MM.1S (cell line): ENCODE measurements at regions not wholly inside any gene's neighbourhood (a gene's known extent, or its start where the extent isn't known, plus 50 kb on each side); places are given as distances from the start of the nearest gene placed in this dataset.

Experiments
- DNase-seq: peaks from one replicate; pipeline ENCODE4 v3.0.0-alpha.2; 2015
- H2AFZ ChIP-seq: fragments of 300-600 bp; sonication (generic); 2 replicates; pipeline ENCODE4 v1.6.0; 2016; ENCODE audit warnings: antibody characterized with exemption, low read length
- H3F3A ChIP-seq: fragments of 300-600 bp; sonication (generic); 2 replicates; pipeline ENCODE4 v1.6.1; 2016; ENCODE audit warnings: mild to moderate bottlenecking, antibody characterized with exemption, low read length, moderate library complexity, mixed read lengths; ENCODE audit not compliant: insufficient read depth
- H3K27ac ChIP-seq: fragments of 300-600 bp; sonication (generic); 2 replicates; pipeline ENCODE4 v1.5.1; 2016; ENCODE audit warnings: mild to moderate bottlenecking, low read length
- H3K27me3 ChIP-seq: fragments of 300-600 bp; sonication (generic); replicated peaks from 2 replicates; pipeline ENCODE4 v1.6.0; 2016; ENCODE audit warnings: low read length; ENCODE audit not compliant: insufficient read depth
- H3K36me3 ChIP-seq: fragments of 300-600 bp; sonication (generic); replicated peaks from 2 replicates; pipeline ENCODE4 v1.6.1; 2016; ENCODE audit warnings: mild to moderate bottlenecking, low read length, mixed read lengths; ENCODE audit not compliant: insufficient read depth
- H3K4me1 ChIP-seq: fragments of 300-600 bp; sonication (generic); 2 replicates; pipeline ENCODE4 v1.6.1; 2016; ENCODE audit warnings: low read length, mixed read lengths
- H3K4me2 ChIP-seq: fragments of 300-600 bp; sonication (generic); 2 replicates; pipeline ENCODE4 v1.6.0; 2016; ENCODE audit warnings: low read depth, low read length
- H3K4me3 ChIP-seq: fragments of 300-600 bp; sonication (generic); 2 replicates; pipeline ENCODE4 v1.5.1; 2016; ENCODE audit warnings: low read length, mixed read lengths
- H3K79me2 ChIP-seq: fragments of 300-600 bp; sonication (generic); 2 replicates; pipeline ENCODE4 v1.6.1; 2016; ENCODE audit warnings: mixed run types, low read length, mixed read lengths
- H3K9ac ChIP-seq: fragments of 300-600 bp; sonication (generic); 2 replicates; pipeline ENCODE4 v1.6.1; 2016; ENCODE audit warnings: low read length, mixed read lengths
- H3K9me2 ChIP-seq: fragments of 300-600 bp; sonication (generic); replicated peaks from 2 replicates; pipeline ENCODE4 v1.6.1; 2016; ENCODE audit warnings: mild to moderate bottlenecking, low read length, mixed read lengths; ENCODE audit not compliant: insufficient read depth
- H3K9me3 ChIP-seq: fragments of 300-600 bp; sonication (generic); replicated peaks from 2 replicates; pipeline ENCODE4 v1.6.1; 2016; ENCODE audit warnings: mild to moderate bottlenecking, low read length, mixed read lengths; ENCODE audit not compliant: insufficient read depth
- H4K20me1 ChIP-seq: fragments of 300-600 bp; sonication (generic); 2 replicates; pipeline ENCODE4 v1.6.1; 2016; ENCODE audit warnings: mild to moderate bottlenecking, low read length, moderate library complexity, mixed read lengths; ENCODE audit not compliant: insufficient read depth
- EZH2 ChIP-seq: fragments of 300-600 bp; sonication (generic); optimal IDR thresholded peaks from 2 replicates; pipeline ENCODE3; 2017; ENCODE audit warnings: low read depth, mild to moderate bottlenecking, antibody characterized with exemption, low read length, mixed read lengths
- EZH2phosphoT487 ChIP-seq: fragments of 300-600 bp; sonication (generic); IDR thresholded peaks from 2 replicates; pipeline ENCODE4 v1.6.1; 2018; ENCODE audit warnings: antibody characterized with exemption, low read length
- TF ChIP-seq, protein P1 (sequence below): fragments of 300-600 bp; sonication (generic); IDR thresholded peaks from 2 replicates; pipeline ENCODE4 v1.5.1; 2016; ENCODE audit warnings: antibody characterized with exemption, low read length, mixed read lengths

DNA sequence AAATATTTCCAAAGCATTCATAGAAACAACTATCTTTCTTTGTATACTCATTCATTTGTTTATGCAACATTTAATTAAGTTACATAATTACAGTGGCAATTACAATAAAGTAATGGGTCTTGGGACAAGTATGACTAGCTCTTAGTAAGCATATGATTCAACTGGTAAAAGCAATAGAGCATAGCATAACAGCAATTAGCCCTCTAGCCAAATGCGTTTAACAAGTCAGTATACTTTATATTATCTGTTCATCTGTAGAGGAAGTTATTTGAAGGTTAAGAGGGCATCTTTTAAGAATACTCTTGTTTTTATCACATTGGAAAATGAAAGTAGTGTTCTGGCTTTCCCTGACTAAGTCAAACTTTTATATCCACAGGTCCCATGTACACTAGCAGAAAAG is 198.1 kb upstream of the UGT8 start:
- TF ChIP-seq EZH2 (no peak), EZH2phosphoT487 (no peak)
- TF ChIP-seq, protein P1, sequence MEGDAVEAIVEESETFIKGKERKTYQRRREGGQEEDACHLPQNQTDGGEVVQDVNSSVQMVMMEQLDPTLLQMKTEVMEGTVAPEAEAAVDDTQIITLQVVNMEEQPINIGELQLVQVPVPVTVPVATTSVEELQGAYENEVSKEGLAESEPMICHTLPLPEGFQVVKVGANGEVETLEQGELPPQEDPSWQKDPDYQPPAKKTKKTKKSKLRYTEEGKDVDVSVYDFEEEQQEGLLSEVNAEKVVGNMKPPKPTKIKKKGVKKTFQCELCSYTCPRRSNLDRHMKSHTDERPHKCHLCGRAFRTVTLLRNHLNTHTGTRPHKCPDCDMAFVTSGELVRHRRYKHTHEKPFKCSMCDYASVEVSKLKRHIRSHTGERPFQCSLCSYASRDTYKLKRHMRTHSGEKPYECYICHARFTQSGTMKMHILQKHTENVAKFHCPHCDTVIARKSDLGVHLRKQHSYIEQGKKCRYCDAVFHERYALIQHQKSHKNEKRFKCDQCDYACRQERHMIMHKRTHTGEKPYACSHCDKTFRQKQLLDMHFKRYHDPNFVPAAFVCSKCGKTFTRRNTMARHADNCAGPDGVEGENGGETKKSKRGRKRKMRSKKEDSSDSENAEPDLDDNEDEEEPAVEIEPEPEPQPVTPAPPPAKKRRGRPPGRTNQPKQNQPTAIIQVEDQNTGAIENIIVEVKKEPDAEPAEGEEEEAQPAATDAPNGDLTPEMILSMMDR: no peak
- H3K4me2 ChIP-seq: no peak overlapping the region
- no peak overlapping the region for H3K27ac ChIP-seq
- no peak overlapping the region for H2AFZ ChIP-seq
- no peaks in the 10 kb centered on the region for H3K36me3 ChIP-seq
- H3K4me3 ChIP-seq: no peak overlapping the region
- H3K9me3 ChIP-seq: no peaks in the 10 kb centered on the region
- no peak for DNase-seq
- no peaks in the 10 kb centered on the region for H4K20me1 ChIP-seq
- no peaks in the 10 kb centered on the region for H3K9me2 ChIP-seq
- no peaks in the 10 kb centered on the region for H3F3A ChIP-seq
- H3K79me2 ChIP-seq: no peaks in the 10 kb centered on the region
- H3K4me1 ChIP-seq: no peaks in the 10 kb centered on the region
- H3K9ac ChIP-seq: no peak overlapping the region
- H3K27me3 ChIP-seq: no peaks in the 10 kb centered on the region

- H3K79me2 ChIP-seq: no peaks in the 10 kb centered on the region
- H2AFZ ChIP-seq: no peak overlapping the region
- TF ChIP-seq EZH2: no peak
- TF ChIP-seq EZH2phosphoT487: no peak
- TF ChIP-seq, protein P1: no peak
- no peaks in the 10 kb centered on the region for H3K4me1 ChIP-seq
- no peak overlapping the region for H3K4me3 ChIP-seq
- no peaks in the 10 kb centered on the region for H3K36me3 ChIP-seq
- no peaks in the 10 kb centered on the region for H3K9me3 ChIP-seq
- H3K27ac ChIP-seq: no peak overlapping the region
- H3K9ac ChIP-seq: no peak overlapping the region
- H4K20me1 ChIP-seq: no peaks in the 10 kb centered on the region
- no peaks in the 10 kb centered on the region for H3K9me2 ChIP-seq
- no peaks in the 10 kb centered on the region for H3K27me3 ChIP-seq
- no peak for DNase-seq
- no peaks in the 10 kb centered on the region for H3F3A ChIP-seq
- no peak overlapping the region for H3K4me2 ChIP-seq
Measured at GRCh38 chr4:114401483-114401882, 197.1 kb upstream of the UGT8 start.

GRCh38 chr4:114417214-114417613 is 181.4 kb upstream of the UGT8 start:
- Histone ChIP-seq H4K20me1 (no peaks in the 10 kb centered on the region), H3K9ac (no peak overlapping the region), H3K9me2 (no peaks in the 10 kb centered on the region), H3K4me2 (no peak overlapping the region), H3F3A (no peaks in the 10 kb centered on the region), H3K27me3 (no peaks in the 10 kb centered on the region), H3K79me2 (no peaks in the 10 kb centered on the region), H3K9me3 (no peaks in the 10 kb centered on the region), H3K4me1 (no peaks in the 10 kb centered on the region), H3K4me3 (no peak overlapping the region), H3K36me3 (no peaks in the 10 kb centered on the region), H3K27ac (no peak overlapping the region), H2AFZ (no peak overlapping the region)
- no peak for TF ChIP-seq EZH2phosphoT487
- TF ChIP-seq, protein P1: no peak
- no peak for TF ChIP-seq EZH2
- DNase-seq: no peak
